Stimulated activated CD4-positive, alpha-beta T cell treated with anti-CD3 and anti-CD28 coated beads, Interleukin-4, amount 100 ng/mL, for 4 hours (primary cell): ENCODE measurements at regions not wholly inside any gene's neighbourhood (a gene's known extent, or its start where the extent isn't known, plus 50 kb on each side); places are given as distances from the start of the nearest gene placed in this dataset.

Source experiments
- DNase-seq, 2 experiments: peaks; one replicate each; pipeline ENCODE4 v3.0.0-alpha.2; 2020

DNA sequence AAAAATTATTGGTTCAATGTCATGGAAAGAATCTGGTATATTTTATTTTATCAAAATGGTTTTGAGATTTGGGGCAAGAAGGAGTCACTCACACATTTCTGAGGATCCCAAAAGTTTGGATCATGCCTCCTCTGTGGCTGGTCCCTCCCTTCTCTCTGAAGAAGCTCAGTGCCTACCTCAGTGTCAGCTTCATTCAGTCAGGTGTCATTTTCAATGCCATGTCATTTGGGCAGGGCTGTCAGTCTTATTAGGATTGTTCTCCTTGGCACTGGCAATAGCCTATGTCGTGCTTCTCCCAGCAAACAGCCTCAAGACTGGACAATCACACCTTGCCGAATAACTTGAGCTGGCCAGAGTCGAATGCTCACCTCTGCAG, 264.5 kb upstream of the CAMK1G start:
- no peak for DNase-seq

DNA sequence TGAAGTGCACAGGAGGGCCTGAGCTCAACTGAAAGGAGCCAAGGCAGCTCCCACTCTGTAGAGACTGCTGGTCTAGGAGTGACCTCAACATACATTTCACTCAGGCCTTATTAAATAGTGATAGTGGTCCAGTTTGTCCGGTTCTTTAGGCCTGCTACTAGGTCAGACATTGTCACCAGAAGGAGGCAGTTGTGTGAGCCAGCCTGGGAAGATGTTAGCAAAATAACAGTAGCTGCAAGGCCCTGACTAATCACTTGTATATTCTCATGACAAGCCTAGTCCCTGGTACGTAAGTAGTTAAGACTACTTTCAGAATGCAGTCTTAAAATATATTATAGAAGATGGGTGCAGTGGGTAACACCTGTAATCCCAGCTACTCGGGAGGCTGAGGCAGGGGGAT, 264.0 kb upstream of the CAMK1G start:
- DNase-seq, result no peak

DNA sequence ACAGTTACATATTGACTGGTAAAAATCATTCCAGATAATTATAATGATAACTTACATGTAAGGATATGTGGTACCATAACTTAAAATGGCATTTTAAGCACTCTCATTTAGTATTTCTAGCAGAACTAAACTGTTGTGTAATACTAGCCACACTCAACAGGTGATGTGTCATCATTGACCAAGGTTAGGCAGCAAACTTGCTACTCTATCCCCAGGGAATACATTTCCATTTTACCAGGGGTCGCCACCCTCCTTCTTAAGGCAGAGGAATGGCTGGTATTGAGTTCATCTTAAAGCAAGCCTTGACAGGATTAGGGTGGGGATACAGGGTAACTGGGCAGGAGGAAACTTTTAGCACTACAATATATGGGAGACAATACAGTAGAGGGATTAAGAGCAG, 259.8 kb upstream of the CAMK1G start:
- DNase-seq, result no peak

DNA sequence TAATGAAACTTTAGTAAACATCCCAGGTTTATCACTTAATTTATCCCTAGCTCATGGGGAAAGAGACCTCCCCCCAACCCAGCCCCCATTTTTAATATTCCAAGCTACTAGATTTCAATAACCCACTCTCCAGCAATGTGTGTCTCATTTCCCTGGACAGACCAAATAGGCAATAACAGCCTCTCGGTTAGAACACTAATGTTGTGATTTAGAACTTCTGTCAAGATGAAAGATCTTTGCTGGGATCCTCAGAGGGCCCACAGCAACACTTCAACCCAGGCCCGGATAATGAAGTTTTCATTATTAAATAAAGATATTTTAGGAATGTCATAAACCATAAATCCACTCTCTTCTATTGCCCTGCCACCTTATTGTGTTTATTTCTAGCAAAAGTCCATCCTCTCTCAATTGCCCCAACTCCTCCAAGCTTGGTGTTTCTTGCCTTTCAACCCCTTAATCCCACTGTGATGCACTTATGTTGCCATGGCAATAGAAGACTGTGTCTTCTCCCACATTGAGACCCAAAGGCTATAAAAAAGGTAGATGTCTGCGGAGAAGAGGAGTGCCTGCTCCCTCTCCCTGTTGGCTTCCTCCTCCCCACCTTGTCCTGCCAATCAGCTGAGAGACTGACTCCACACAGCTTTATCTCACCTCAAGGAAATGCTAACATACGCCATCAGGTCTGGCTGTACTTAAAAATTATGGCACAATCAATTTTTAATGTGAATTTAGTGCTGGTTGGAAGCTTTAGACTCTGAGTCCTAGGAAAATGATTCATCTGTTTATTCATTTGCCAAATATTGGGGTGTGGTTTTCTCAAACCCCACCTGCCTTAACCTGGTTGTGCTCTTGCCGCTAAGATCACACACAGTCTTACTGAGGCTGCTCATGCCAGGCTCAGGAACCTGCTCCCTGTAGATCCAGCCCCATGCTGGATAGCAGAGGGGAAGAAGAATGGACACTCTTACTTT, 258.3 kb upstream of the CAMK1G start:
- no peak for DNase-seq

DNA sequence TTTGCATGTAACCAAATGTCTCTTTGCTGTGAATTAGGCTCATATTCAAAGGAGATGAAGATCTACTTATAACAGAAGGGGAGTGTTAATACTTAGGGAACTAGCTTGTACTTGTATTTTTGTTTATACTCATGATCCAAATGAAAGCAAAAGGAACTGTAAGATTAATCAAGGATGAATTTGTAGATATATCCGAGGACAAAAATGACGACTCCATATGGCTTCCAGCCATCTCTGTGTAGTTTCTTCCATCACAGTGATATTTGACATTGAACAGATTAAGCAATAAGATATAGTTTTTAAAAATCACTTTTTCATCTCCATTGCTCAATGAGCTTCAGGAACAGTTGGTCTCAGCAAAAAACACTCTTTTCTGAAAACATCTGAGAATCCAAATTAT, 257.4 kb upstream of the CAMK1G start:
- DNase-seq, result no peak

DNA sequence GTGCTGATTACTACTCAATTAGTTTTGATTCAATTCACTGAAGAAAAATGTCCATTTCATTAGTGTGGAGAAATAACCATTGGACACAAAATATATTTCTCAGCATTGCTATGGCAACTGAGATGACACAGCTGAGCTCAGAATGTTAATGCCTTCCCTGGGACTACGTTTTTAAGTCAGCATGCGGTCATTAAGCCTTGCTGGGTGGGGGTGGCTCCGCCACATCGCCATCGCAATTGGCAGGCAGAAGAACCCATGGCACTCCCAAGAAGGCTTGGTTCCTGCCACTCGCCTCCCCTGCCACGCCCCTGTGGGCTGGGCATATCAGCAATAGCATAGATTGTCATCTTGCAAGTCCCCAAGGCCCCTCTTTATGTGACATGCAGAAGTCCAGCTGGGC, 256.7 kb upstream of the CAMK1G start:
- no peak for DNase-seq

DNA sequence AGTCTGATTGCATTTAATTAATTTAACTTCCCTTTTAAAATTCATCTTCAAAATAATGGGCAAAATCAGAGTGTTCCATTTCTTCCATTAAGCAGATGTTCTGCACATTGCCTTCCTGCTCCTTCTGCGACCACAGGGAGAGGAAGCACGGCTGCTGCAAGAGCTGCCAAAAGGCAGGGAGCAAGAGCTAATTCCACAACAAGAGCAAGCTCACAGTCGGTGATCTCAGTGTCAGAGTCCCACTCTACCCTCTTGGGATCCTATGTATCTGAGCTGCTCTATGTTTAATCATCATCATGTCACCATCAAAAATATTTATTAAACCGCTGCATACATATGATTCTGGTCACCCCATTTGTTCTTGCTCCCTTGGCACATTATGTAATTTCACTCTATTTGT, 255.3 kb upstream of the CAMK1G start:
- no peak for DNase-seq

DNA sequence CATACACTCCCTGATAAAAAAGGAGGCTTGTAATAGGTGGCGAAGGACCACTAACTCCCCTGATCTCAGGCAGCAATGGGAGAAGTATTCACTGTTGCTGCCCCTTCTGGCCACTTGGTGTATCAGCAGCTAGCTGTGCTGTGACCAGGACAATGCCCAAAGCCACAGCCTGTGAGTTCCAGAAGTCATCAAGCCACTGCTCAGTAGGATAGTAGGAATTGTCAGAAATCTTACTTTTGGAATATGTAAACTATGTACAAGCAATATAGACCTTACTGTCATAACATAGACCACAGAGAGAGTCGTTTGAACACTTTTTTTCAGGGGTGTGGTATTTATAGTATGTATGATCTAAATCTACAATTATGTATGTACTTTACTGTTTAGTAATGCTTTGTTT, 248.3 kb upstream of the CAMK1G start:
- no peak for DNase-seq

DNA sequence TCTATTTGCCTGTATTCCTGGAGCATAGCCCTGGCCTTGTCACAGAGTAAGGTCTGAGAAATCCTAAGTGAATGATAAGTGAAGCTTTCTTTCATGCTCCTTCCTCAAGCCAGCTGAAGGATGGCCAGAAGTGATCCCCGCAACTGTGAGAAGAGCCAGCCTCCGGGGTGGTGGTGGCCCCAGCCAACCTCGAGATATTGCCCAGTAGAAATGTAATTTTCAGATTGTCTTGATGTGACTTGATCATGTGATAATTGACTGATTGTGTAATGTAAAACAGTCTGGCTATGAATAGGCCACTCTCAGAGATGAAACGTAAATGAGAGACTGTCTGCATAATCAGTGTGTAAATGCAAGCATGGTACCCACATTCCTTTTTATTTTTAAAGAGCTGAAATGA, 242.4 kb upstream of the CAMK1G start:
- no peak for DNase-seq

DNA sequence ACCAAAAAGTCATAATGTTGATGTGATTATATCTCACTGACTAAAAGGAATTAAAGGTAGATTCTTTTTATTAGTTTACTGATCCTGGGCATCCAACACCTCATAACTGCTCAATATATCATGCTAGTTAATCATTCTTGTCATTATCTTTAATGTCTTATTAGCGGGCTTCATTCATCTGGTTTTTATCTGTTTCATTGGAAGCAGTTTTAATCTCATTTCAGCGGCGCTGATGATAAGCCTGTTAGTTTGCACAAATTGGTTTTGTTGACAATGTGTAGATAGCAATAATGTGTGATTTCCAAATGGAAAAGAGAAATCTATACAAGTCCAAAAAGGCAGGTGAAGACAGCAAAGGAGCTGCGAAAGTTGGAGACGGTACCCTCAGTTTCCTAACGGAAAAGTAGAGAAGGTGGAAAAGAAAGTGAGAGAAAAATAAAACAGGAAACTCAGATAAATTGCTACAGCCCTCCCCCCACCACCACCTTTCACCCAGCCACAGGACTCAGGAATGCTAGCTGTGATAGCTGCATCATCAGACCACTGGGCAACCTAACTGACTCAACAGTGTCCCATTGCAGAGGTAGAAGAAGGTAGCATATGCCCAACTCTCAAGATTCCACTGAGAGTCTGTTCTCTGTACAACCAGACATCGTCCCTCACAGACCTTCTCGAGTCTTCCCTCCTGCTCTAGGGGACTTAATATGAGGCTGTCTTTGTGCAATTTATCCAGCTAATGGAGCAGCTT, 241.7 kb upstream of the CAMK1G start:
- no peak for DNase-seq

DNA sequence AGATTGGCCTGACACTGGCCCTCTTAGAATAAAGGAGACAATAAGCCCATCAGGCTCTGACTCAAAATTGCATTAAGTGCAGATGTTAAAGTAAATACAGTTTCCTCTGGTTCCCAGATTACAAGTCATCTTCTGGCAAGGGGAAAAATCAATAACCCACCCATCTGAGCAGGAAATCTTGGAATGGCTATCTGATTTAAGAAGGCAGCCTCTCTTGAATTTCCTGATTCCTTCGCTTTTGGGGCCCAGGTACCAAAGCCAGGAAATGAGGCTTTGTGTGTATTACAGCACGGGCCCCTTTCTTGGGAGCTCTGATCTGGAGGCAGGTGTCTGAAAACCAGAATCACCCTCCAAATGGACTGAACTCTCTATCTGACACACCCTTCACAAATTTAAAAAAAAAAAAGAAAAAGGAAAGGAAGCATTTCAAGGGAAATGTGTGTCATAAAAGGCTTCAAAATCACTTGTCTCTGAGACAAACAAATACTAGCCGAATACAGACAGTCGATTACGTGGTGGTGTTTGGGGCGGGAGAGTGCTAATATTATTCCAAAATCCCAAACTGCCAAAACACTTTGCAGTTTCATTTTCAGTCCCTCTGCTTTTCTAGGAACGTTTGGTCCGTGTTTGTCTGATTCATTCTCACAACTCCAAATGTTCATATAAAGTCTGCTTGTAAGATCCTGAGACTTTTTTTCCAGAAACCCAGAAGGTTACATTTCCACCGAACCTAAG, 240.9 kb upstream of the CAMK1G start:
- no peak for DNase-seq

DNA sequence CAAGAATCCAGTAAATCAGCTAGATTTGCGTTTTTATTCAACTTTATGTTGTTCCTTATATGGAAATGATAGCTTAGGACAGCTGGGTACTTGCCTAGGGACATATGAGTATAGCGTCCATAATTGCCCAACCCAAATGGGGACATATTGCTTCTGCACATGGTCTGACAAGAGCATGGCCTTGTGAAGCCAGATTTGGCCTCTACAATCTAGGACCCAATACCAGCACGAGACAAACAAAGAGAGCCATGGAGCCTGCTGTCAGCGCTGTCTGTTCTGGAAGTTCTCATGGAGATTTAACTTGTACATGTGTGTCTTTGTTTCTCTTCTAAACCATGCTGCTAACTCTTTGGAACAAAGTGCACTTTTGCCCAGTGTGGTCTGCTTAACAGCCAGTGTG, 240.0 kb upstream of the CAMK1G start:
- no peak for DNase-seq

DNA sequence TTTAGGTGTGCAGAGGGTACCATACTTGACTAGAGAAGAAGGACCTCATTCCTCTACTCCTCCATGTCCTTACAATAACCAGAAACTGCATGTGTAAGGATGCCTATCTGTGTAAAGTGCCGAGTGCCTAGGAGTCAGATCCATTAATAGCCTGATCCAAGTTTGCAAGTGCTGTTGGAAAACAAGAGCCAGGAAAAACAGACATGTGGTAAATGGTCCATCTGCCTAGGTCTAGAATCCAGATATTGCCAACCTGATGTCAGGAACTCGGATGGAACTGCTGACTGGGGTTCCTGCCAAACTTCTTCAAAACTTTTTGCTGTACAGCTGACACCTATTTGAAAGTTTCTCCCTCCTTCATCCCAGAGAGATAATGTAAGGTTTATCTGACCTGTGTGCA, 239.4 kb upstream of the CAMK1G start:
- DNase-seq, result no peak

DNA sequence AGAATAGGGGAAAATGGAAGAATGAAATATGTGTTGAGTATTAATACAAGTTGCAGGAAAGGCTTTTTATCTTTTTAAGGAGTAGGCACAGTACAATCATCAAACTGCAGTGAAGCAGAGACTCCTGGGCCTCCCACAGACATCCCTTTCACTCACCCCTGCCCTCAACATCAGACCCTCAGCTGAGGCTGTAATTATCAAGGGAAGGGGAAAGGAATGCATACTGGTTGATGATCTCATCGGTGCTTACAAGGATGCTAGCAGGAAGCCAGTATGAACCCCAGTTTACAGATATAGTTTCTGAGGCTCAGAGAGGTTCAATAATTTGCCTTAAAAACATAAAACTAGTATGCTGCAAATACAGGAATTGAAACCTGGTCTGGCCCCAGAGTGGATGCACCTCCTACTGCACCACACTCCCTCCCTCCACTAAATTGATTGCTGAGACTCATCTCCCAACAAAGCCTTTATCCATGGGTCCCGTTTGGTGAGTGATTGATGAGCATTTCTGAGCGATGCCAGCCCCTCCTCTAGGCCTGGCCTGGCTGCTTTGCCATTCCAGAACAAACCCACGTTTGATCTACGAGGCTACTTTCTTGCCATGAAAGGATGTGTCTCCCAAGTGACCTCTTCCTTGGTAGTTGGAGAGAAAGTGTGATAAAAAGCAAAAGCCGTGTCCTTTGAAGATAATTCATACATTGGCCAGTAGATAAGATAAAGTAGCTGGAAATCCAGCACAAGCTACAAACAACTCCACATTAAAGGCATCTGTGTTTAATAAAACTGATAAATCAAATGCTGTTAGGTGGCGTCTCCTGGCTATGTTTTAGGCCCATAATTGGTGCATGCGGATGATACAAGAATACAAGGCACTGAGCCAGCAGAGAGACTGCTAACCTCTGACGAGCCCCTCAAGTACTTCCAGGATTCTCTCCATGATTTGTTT, 233.9 kb upstream of the CAMK1G start:
- DNase-seq, result no peak

DNA sequence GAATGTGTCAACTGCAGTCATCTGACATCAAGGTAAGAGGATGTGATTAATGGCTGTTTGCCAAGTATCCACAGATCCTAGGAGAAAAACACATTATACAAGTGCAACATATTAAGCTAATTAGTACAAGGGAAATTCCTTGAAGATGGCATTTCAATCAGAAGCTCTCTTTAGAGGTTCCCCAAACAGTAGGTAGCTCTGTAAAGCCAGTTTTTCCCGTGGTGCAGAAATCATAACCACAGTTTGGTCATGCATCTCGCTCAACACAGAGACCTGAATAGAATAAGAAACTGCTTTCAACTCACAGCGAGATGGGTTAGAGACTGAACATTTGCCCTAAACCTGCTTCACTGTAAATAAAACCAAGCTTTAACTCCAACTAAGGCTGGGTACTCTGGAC, 230.5 kb upstream of the CAMK1G start:
- DNase-seq, result no peak

DNA sequence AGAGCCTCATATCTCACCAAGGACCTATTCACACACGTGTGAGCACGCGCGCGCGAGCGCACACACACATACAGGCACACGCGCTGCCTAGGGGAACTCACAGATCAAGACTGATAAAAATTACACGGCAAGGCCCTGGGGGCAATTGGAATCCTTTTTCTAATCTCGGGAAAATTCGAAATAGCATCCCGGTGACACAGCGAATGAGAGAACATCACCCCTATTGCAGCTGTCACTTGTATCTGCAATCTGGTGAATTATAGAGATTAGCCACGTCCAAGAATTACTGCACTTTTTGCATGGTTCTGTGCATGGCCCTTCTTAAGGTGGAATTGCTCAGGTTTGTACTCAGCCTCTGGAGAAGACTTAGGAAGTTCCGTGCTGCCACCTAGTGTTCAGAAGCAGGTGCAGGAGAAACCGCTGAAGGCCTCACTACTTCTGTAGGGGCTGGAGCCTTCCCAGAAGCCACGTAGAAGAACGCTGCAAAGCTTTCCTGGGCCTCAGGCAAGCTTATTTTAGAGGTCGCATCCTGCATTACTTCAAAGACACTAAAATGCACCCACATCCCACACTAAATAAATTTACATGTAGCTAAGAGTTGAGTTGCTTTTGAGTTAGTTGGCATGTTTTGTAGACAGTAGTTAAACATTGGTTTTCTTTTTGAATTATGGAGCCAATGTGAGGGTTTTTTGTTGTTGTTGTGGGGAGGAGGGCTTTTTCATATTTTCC, 229.2 kb upstream of the CAMK1G start:
- DNase-seq, result peak; percentile 21 to 29

DNA sequence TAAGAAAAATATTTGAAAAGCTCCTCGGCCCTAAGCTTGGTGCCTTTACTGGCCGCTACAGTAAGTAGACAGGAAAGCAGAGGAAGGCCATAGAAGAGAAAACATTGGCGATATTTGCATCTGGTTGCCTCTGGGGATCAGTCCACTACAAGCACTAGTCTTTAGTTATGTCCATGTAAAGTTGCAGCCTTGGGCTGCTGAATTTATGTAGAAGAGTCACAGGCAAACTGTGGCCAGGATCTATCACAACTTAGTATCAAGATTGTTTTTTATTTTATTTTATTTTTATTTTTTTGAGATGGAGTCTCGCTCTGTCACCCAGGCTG, 228.7 kb upstream of the CAMK1G start:
- no peak for DNase-seq

DNA sequence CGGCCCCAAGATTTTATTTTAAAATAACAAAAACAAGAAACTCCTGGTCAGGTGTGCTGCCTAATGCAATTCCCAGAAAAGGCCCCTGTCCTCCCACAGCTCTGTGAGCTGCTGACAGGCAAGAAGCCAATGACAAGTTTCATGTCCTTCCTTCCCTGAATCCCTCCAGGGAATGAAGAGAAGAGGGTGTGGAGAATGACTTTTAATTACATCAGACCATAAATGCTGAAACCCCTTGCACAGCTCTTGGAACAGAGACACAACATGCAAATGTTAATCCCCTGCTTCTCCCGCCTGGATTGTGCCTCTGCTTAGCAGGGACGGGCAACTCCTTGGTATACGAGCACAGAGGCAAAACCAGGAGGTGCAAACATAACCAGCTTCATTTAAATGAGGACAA, 228.1 kb upstream of the CAMK1G start:
- DNase-seq, result no peak

DNA sequence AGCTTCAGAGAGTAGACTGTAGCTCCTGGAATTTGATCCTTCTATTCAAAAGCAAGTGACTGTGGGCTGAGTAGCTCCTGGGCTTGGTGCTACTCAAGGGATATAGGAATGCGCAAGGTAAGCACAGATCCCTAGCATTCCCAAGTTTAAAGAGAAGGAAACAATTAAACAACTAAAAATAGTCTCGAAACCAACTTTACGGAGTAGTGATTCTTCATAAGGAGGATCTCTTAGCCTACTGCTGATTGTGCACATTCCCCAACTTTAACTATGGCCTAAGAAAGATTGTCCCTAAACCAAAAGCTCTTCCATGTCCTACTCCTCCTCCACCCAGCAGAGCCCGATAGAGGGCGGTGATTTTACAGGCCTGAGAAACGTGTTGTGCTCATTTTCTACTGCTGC, 226.5 kb upstream of the CAMK1G start:
- DNase-seq, result no peak

DNA sequence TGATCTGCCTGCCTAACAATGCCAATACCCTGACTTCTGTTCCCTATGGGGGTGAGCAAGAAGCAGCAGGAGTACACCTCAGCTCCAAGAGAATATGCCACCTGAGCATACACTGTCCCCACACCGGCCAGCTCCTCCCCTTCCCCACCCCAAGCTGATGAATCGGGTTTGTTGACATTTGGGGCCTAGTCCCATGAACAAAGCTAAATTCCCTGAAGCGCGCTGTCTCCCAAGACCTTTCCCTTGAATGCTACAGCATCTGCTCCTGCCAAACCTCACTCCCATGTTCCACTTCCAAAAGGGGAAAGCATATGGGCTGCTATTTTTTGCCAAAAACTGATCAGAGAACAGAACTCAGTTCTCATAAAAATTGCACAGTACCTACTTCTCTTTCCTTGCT, 220.4 kb upstream of the CAMK1G start:
- DNase-seq, result no peak

DNA sequence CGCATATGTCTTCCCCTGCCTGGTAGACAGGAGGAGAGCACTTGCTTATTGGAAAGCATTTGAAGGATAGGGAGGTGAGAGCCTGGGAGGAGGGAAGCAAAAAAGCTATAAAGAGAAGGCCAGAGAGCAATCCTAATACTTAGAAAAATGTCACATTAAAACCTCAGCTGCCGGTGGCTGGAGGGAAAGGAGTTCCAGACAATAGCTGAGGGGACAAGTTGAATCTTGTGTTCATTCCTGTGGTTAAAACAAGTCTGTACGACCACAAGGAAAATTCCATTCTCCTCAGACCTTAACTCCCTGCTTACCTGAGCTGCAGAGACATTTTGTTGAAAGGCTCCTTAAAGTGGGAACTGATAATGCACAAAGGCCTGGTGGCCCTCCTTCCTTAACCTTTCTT, 218.8 kb upstream of the CAMK1G start:
- no peak for DNase-seq
